Osteoblast (primary cell): ENCODE measurements at regions not wholly inside any gene's neighbourhood (a gene's known extent, or its start where the extent isn't known, plus 50 kb on each side); places are given as distances from the start of the nearest gene placed in this dataset.

ENCODE experiments used
- DNase-seq: peaks from one replicate; pipeline ENCODE4 v3.0.0; 2011; ENCODE audit warnings: low spot score, mixed read lengths; ENCODE audit not compliant: insufficient read length; ENCODE audit errors: missing footprints
- H2AFZ ChIP-seq: 2 replicates; pipeline ENCODE4 v1.6.0; 2011; ENCODE audit warnings: mild to moderate bottlenecking, low read length
- H3K27ac ChIP-seq: 2 replicates; pipeline ENCODE4 v1.5.1; 2011; ENCODE audit warnings: mild to moderate bottlenecking, low read depth, low read length, moderate library complexity
- H3K27me3 ChIP-seq: 2 replicates; pipeline ENCODE4 v1.6.0; 2012; ENCODE audit warnings: mild to moderate bottlenecking, control low read depth, inconsistent platforms, low read length, moderate library complexity; ENCODE audit not compliant: insufficient read depth
- H3K36me3 ChIP-seq: 2 replicates; pipeline ENCODE4 v1.5.1; 2011; ENCODE audit warnings: mild to moderate bottlenecking, low read length, control low read depth, moderate library complexity; ENCODE audit not compliant: insufficient read depth
- H3K4me1 ChIP-seq: 2 replicates; pipeline ENCODE4 v1.5.1; 2011; ENCODE audit warnings: mild to moderate bottlenecking, low read length, control low read depth, moderate library complexity; ENCODE audit not compliant: insufficient read depth
- H3K4me2 ChIP-seq: 2 replicates; pipeline ENCODE4 v1.6.0; 2011; ENCODE audit warnings: mild to moderate bottlenecking, low read length; ENCODE audit not compliant: insufficient read depth
- H3K4me3 ChIP-seq: fragments of 200-600 bp; sonication (generic); 3 replicates; pipeline ENCODE4 v1.5.1; 2012; ENCODE audit warnings: mild to moderate bottlenecking, low read length, inconsistent platforms; ENCODE audit not compliant: insufficient read depth
- H3K79me2 ChIP-seq: 2 replicates; pipeline ENCODE4 v1.6.0; 2012; ENCODE audit warnings: mild to moderate bottlenecking, low read length, control low read depth, inconsistent platforms; ENCODE audit not compliant: insufficient read depth
- H3K9me3 ChIP-seq: 2 replicates; pipeline ENCODE4 v1.5.1; 2011; ENCODE audit warnings: low read depth, low read length, control low read depth
- H4K20me1 ChIP-seq: 2 replicates; pipeline ENCODE4 v1.6.0; 2012; ENCODE audit warnings: mild to moderate bottlenecking, low read length, control low read depth; ENCODE audit not compliant: insufficient read depth
- TF ChIP-seq, protein P1 (sequence below): IDR thresholded peaks from 2 replicates; pipeline ENCODE4 v1.5.1; 2011; ENCODE audit warnings: mild to moderate bottlenecking, low read depth, low read length, moderate library complexity; ENCODE audit errors: extremely low read depth

DNA sequence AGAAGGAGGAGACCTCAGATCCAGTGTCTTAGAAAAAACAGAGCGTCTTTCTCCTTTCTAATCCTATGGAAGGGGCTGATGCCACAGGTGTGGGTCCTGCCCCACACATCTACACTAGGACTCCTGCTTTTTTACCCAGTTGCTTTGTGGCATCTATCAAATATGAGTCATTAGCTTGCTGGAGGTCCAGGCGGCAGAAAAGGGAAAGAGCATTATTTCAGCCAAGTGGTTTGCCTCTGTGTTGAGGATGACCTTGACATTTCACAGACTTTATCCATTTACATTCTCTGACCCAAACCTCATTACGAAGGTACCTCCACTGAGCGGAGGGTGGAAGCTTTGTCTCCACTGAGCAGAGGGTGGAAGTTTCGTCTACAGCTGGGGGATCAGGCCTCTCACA lies 308.4 kb upstream of the KLF6 start:
- Histone ChIP-seq H3K4me1 (no peaks in the 10 kb centered on the region), H3K4me2 (no peak overlapping the region), H3K9me3 (no peaks in the 10 kb centered on the region), H3K79me2 (no peaks in the 10 kb centered on the region), H3K27ac (no peak overlapping the region), H3K4me3 (no peak overlapping the region), H4K20me1 (no peaks in the 10 kb centered on the region), H3K36me3 (no peaks in the 10 kb centered on the region), H3K27me3 (no peaks in the 10 kb centered on the region), H2AFZ (no peak overlapping the region)
- TF ChIP-seq, protein P1, sequence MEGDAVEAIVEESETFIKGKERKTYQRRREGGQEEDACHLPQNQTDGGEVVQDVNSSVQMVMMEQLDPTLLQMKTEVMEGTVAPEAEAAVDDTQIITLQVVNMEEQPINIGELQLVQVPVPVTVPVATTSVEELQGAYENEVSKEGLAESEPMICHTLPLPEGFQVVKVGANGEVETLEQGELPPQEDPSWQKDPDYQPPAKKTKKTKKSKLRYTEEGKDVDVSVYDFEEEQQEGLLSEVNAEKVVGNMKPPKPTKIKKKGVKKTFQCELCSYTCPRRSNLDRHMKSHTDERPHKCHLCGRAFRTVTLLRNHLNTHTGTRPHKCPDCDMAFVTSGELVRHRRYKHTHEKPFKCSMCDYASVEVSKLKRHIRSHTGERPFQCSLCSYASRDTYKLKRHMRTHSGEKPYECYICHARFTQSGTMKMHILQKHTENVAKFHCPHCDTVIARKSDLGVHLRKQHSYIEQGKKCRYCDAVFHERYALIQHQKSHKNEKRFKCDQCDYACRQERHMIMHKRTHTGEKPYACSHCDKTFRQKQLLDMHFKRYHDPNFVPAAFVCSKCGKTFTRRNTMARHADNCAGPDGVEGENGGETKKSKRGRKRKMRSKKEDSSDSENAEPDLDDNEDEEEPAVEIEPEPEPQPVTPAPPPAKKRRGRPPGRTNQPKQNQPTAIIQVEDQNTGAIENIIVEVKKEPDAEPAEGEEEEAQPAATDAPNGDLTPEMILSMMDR: no peak
- no peak for DNase-seq

DNA sequence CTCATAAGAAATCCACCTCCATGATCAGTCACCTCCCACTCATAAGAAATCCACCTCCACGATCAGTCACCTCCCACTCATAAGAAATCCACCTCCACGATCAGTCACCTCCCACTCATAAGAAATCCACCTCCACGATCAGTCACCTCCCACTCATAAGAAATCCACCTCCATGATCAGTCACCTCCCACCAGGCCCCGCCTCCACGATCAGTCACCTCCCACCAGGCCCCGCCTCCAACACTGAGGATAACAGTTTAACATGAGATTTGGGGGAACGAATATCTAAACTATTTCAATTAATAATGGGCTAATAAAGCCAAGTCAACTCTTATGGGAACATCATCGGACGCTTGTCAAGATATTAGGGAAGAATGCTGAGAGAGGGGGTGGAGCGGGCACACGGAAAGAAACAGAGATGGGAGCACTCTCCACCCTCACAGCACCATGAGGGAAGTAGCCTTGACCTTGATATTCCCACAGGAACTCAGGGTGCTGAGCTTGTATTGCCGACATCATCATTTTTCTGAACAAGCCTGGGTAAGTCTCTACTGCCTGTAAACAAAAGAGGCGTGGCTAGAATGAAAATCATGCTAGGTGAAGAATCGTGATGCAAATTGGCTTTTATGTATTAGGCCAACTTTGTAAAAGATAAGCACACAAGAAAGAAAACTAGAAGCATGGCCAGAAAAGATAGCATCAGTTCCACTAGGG lies 303.5 kb upstream of the KLF6 start:
- H2AFZ ChIP-seq: no peak overlapping the region
- H3K36me3 ChIP-seq: no peaks in the 10 kb centered on the region
- no peaks in the 10 kb centered on the region for H3K27me3 ChIP-seq
- no peaks in the 10 kb centered on the region for H3K9me3 ChIP-seq
- no peak overlapping the region for H3K4me2 ChIP-seq
- no peak overlapping the region for H3K4me3 ChIP-seq
- peaks cover 4% of the 10 kb centered on the region for H3K4me1 ChIP-seq
- H3K79me2 ChIP-seq: no peaks in the 10 kb centered on the region
- TF ChIP-seq, protein P1: no peak
- no peak for DNase-seq
- no peak overlapping the region for H3K27ac ChIP-seq
- no peaks in the 10 kb centered on the region for H4K20me1 ChIP-seq

DNA sequence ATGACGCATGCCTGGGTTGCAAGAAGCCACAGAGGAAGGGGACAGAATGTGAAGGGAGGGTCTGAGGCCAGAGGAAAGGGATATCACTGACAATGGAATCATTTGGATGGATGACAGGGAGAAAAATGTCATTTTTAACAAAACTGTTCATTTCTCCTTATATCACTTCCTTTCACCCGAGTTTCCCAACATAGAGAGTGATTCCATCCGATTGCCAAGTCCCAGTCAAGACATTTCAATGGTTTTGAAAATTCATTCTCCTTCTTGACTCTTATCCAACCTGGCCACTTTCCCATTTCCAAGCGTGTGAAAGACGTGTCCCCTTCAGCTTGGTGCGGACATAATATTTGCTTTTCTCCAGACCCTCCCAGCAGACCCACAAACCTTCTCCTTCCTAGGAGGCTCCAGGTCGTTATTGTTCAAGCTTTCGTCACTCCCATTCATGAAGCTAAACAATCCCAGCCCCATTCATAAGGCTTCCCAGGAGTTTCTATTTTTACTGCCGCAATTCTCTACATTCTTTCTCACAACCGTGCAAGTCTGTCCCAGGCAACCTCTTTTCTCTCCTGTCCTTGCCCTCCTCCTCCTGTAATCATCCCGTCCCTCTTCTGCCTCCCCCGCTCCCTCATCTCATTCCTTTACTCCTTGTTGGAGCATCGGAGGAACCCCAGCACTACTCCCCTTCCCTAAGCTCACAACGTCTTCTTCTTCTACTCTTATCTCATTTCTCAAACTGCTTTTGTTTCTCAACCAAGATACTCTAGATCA lies 301.3 kb upstream of the KLF6 start:
- Histone ChIP-seq H3K4me2 (peak overlapping the region; percentile 45), H4K20me1 (no peaks in the 10 kb centered on the region), H3K4me1 (peaks cover 22% of the 10 kb centered on the region), H3K27ac (no peak overlapping the region), H3K4me3 (peak overlapping the region; percentile 42), H3K27me3 (no peaks in the 10 kb centered on the region), H3K79me2 (no peaks in the 10 kb centered on the region), H3K36me3 (no peaks in the 10 kb centered on the region), H3K9me3 (no peaks in the 10 kb centered on the region), H2AFZ (peak overlapping the region; percentile 18)
- TF ChIP-seq, protein P1: no peak
- no peak for DNase-seq

DNA sequence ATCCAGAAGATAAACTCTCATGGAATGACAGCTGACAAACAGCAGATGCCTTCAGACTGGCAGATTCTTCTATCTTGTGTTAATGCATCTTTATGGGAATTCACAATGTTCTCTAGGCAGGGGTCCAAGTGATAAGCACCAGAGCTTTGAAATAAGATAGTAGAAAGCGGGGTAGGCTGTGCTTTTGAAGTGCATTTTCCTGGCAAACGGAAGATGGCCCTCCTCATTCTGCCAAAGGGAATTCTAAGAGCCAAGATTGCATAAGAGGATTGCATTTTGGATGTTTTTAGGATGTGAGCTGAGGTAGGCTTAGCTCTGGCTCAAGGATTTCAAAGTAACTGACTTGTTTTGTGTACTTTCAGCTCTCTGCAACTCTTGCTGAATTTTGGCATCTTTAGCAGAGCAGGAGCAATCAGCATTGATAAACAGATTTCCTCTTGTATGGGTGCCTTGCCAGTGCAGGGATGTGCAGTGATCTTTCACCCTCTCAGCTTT lies 298.5 kb upstream of the KLF6 start:
- H3K27me3 ChIP-seq: no peaks in the 10 kb centered on the region
- H3K79me2 ChIP-seq: no peaks in the 10 kb centered on the region
- H3K27ac ChIP-seq: no peak overlapping the region
- H3K4me1 ChIP-seq: peaks cover 22% of the 10 kb centered on the region
- H2AFZ ChIP-seq: peak overlapping the region; percentile 16
- H3K4me3 ChIP-seq: no peak overlapping the region
- no peaks in the 10 kb centered on the region for H3K36me3 ChIP-seq
- TF ChIP-seq, protein P1: no peak
- no peak for DNase-seq
- no peak overlapping the region for H3K4me2 ChIP-seq
- no peaks in the 10 kb centered on the region for H3K9me3 ChIP-seq
- no peaks in the 10 kb centered on the region for H4K20me1 ChIP-seq
